ENCODE measurements at regions not wholly inside any gene's neighbourhood (a gene's known extent, or its start where the extent isn't known, plus 50 kb on each side); places are given as distances from the start of the nearest gene placed in this dataset.

DNA sequence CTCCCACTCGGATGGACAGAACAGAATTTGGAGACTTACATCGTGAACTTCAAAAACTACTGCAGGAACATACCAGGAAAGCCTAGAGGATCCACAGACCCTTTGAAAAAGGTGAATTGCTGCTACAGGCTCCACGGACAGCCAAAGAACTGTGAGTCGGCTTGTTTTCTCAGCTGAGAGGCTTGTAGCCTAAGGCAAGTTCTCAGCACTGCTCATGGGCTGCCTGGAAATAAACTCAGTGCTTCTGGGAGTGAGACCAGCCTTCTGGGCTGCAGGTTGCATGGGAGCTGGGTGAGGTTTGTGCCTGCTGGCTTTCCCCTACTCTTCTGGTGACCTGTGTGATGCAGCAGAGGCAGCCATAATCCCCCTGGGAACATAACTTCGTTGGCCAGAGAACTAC is 1397.6 kb downstream of the FAM133A start:
- Histone ChIP-seq H3K4me3 (no peak overlapping the region), H3K27me3 (no peaks in the 10 kb centered on the region), H3K27ac (no peak overlapping the region), H3K36me3 (no peaks in the 10 kb centered on the region), H3K4me1 (no peaks in the 10 kb centered on the region), H3K9me3 (no peaks in the 10 kb centered on the region)
- no peak for ATAC-seq
- TF ChIP-seq POLR2A (IDR thresholded peaks at IDR 0.05) (no peak), POLR2AphosphoS5 (IDR thresholded peaks at IDR 0.05) (no peak)
- TF ChIP-seq, protein P1, sequence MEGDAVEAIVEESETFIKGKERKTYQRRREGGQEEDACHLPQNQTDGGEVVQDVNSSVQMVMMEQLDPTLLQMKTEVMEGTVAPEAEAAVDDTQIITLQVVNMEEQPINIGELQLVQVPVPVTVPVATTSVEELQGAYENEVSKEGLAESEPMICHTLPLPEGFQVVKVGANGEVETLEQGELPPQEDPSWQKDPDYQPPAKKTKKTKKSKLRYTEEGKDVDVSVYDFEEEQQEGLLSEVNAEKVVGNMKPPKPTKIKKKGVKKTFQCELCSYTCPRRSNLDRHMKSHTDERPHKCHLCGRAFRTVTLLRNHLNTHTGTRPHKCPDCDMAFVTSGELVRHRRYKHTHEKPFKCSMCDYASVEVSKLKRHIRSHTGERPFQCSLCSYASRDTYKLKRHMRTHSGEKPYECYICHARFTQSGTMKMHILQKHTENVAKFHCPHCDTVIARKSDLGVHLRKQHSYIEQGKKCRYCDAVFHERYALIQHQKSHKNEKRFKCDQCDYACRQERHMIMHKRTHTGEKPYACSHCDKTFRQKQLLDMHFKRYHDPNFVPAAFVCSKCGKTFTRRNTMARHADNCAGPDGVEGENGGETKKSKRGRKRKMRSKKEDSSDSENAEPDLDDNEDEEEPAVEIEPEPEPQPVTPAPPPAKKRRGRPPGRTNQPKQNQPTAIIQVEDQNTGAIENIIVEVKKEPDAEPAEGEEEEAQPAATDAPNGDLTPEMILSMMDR (IDR thresholded peaks at IDR 0.05) = no peak
- WGBS, 2 donors (ENCODE audit: low coverage in 1 of 2) = 67 to 81% methylated on average over 2 to 3 of the region's 5 CpGs

DNA sequence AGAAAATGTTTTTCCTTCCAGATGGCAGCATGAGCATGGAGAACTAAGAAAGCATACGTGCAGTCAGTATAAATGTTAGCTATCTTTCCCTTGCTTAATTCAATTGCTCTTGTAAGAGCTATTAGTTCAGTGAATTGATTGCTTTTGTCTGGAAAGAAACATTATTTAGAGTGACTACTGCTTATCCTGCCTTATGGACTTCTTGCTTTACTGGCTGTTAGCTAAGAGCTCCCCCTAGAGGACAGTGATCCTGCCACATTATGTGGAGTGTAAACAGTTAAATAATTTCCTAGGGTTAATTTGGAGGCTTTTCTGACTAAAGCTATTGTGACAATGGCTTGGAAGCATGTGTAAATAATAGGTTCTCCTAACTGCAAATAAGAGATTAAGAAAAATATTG is 1402.4 kb downstream of the FAM133A start:
- TF ChIP-seq, protein P1 (IDR thresholded peaks at IDR 0.05) = peak in 1 of 4 experiments; percentile 32
- TF ChIP-seq POLR2AphosphoS5 (IDR thresholded peaks at IDR 0.05) (no peak), POLR2A (IDR thresholded peaks at IDR 0.05) (no peak), EP300 (IDR thresholded peaks at IDR 0.05) (no peak)
- whole genome bisulfite sequencing, 2 donors (ENCODE audit: low coverage in 1 of 2) = 67% methylated on average over 1 of the region's 1 CpG

DNA sequence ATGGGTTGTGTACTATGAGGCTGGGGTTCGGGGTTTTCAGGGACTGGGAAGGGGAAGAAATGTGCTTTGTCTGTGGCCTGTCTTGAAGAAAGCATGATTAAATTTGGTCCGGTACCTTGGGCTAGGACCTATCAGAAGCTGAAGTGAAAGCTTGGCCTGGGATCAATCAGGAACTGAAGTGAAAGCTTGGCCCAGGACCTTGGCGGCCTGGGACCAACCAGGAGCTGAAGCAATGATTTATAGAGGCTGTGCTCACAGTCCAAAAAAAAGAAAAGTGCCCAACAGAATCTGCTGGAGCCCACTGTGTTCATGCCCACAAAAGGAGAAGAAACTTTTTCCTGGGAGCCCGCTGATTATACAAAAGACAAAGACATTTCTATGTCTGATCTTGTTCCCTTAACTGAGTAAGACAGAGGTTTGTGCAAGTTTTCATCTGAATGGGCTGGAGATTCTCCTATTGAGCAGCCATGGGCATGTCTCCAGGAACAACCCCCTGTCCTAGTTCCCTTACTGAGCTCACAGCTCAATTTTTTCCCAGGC is 1427.9 kb downstream of the FAM133A start:
- Histone ChIP-seq H3K27ac (no peak overlapping the region), H3K4me3 (no peak overlapping the region), H3K27me3 (no peaks in the 10 kb centered on the region), H3K4me1 (no peaks in the 10 kb centered on the region), H3K36me3 (no peaks in the 10 kb centered on the region), H3K9me3 (no peaks in the 10 kb centered on the region)
- no peak for ATAC-seq
- no peak for TF ChIP-seq POLR2AphosphoS5 (IDR thresholded peaks at IDR 0.05)
- WGBS, 2 donors (ENCODE audit: low coverage in 1 of 2) = 50 to 60% methylated on average over 1 to 2 of the region's 4 CpGs

More for the DNA sequence above, 1402.4 kb downstream of the FAM133A start:
- ATAC-seq = no peak
- H3K27me3 ChIP-seq = no peaks in the 10 kb centered on the region
- no peak overlapping the region for H3K4me3 ChIP-seq
- H3K9me3 ChIP-seq = no peaks in the 10 kb centered on the region
- H3K27ac ChIP-seq = no peak overlapping the region
- H3K4me1 ChIP-seq = no peaks in the 10 kb centered on the region
- H3K36me3 ChIP-seq = no peaks in the 10 kb centered on the region

DNA sequence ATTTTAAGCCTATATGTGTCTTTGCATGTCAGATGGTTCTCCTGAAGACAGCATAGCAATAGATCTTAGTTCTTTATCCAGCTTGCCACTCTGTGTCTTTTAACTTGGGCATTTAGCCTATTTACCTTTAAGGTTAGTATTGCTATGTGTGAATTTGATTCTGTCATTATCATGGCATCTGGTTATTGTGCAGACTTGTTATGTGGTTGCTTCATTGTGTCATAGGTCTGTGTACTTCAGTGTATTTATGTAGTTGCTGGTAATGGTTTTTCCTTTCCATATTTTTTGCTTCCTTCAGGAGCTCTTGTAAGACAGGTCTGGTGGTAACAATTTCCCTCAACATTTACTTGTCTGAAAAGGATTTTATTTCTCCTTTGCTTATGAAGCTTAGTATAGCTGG is 1443.5 kb downstream of the FAM133A start:
- Histone ChIP-seq H3K9me3 (no peaks in the 10 kb centered on the region), H3K27me3 (no peaks in the 10 kb centered on the region), H3K27ac (no peak overlapping the region), H3K4me1 (no peaks in the 10 kb centered on the region), H3K4me3 (no peak overlapping the region), H3K36me3 (no peaks in the 10 kb centered on the region)
- ATAC-seq = no peak
- TF ChIP-seq POLR2AphosphoS5 (IDR thresholded peaks at IDR 0.05) (no peak), POLR2A (IDR thresholded peaks at IDR 0.05) (no peak), EP300 (IDR thresholded peaks at IDR 0.05) (no peak)
- TF ChIP-seq, protein P1 (IDR thresholded peaks at IDR 0.05) = no peak

DNA sequence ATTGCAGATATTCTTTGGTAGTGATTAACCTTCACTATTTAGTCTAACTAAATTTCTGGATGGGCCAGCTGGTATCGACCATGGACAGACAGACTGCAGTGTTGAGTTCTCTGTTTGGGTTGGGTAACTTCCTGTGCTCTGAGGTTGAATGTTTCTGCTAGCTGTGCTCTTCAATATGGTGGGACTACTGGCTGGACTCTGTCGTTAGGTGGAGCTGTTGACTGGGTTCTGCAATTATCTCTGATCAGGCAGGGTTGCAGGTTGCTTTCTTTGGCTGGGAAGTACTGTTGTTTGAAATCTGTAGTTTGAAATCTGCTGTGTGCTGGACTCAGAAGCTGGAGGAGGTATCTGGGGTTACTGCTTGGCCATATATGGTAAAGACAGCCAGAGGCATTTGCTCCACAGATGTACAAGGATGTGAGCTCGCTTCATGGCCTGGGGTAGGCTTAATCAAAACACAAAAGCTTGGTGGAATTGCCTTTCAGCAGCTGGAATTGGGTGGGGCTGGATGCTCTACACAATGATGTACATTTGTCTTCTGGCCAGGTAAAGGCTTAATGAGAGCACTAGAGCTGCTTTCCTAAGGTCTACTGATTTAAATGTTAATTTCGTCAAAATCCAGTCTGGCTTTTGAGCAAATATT is 1472.0 kb downstream of the FAM133A start:
- Histone ChIP-seq H3K9me3 (no peaks in the 10 kb centered on the region), H3K27me3 (no peaks in the 10 kb centered on the region), H3K36me3 (no peaks in the 10 kb centered on the region), H3K4me1 (no peaks in the 10 kb centered on the region), H3K4me3 (no peak overlapping the region), H3K27ac (no peak overlapping the region)
- TF ChIP-seq, protein P1 (IDR thresholded peaks at IDR 0.05) = no peak
- 70 to 83% methylated on average over 2 to 3 of the region's 4 CpGs for WGBS, 2 donors (ENCODE audit: low coverage in 1 of 2)
- no peak for ATAC-seq

Measured in gastroesophageal sphincter (tissue), 4 donors.